Activated CD8-positive, alpha-beta memory T cell treated with anti-CD3 and anti-CD28 coated beads, Interleukin-2, amount 50 U/mL, for 24 hours (primary cell): ENCODE measurements at regions not wholly inside any gene's neighbourhood (a gene's known extent, or its start where the extent isn't known, plus 50 kb on each side); places are given as distances from the start of the nearest gene placed in this dataset.
"Not testable (repeated sequence)": the region's sequence is repeated elsewhere in the genome, so short reads cannot be mapped to it uniquely, and the experiment has no call there.

Experiments used
- DNase-seq: peaks from one replicate; pipeline ENCODE4 v3.0.0-alpha.2; 2020; ENCODE audit errors: extremely low read depth

DNA sequence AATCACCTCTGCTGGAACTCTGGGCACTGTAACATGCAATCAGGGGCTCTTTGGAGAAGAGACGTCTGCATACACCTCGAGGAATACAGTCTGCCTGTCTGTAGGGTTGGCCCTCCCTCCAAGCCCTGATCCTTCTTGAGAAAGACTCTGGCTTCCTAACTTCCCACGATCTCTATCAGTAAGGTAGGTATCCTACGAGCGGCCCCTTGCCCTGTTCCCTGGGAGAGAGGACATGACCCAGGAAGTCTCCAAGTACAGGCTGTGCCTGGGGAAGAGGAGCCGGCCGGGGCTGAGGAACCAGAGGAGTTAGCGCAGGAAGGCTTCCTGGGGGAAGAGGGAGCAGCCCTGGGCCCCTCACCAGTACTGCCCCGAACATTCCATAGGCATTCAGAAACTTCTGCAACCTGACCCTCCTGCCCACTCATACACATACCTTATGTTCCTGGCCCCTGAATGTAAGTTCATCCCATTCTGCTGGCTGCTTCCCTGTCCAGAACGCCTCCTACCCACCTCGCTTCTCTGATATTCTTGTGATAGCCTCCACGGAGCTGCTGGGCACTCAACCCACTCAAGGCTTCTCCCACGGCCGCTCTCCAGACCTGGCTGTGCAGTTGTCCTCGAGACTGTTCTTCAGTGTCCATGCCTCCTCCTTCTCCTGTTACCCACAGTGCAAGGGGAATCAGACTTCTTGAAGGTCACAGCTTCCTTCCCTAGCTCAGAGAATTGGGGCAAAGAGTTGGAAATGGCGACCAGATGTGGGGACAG, 116.1 kb downstream of the CYP26B1 start:
- DNase-seq: no peak

- DNase-seq: no peak
Observed at GRCh38 chr2:72028996-72029395, 118.7 kb downstream of the CYP26B1 start.

GRCh38 chr2:72028351-72028995, 119.2 kb downstream of the CYP26B1 start:
- no peak for DNase-seq

GRCh38 chr2:72027426-72028161, 120.1 kb downstream of the CYP26B1 start:
- no peak for DNase-seq

DNA sequence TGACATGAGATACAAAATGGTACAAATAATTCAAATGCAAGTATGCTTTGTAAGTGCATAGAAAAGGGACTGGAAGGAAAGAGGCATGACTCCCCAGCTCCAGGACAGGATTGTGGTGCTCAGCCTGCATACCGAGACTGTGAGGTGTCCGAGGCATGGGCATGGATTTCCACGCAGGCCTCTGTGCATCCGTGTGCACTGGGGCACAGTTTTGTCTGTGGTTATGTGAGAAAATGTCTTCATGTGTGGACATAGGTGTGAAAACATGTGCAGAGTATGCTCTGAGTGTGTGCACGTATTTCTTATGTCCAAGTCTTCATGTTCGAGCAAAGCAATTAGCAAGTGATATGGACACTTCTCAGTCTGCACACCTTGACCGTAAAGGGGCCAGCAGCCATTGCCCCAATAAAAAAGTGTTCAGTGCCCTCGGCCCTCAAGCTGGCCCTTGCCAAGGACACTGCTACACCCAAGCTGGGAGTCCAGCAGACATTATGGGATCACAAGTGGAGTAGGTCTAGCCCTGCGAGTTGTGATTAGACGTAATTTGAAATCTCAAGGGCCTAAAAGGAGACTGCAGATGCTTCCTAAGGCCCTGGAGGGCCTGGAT, 120.7 kb downstream of the CYP26B1 start:
- no peak for DNase-seq

GRCh38 chr2:72024451-72025175, 123.0 kb downstream of the CYP26B1 start:
- no peak for DNase-seq

GRCh38 chr2:72023678-72024390, 123.8 kb downstream of the CYP26B1 start:
- DNase-seq: no peak

DNA sequence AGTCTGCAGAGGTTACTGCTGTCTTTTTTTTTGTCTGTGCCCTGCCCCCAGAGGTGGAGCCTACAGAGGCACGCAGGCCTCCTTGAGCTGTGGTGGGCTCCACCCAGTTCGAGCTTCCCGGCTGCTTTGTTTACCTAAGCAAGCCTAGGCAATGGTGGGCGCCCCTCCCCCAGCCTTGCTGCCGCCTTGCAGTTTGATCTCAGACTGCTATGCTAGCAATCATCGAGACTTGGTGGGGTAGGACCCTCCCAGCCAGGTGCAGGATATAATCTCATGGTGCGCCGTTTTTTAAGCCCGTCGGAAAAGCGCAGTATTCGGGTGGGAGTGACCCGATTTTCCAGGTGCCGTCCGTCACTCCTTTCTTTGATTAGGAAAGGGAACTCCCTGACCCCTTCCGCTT, 126.3 kb downstream of the CYP26B1 start:
- DNase-seq: not testable (repeated sequence)

GRCh38 chr2:72015266-72015665, 132.4 kb downstream of the CYP26B1 start:
- no peak for DNase-seq

DNA sequence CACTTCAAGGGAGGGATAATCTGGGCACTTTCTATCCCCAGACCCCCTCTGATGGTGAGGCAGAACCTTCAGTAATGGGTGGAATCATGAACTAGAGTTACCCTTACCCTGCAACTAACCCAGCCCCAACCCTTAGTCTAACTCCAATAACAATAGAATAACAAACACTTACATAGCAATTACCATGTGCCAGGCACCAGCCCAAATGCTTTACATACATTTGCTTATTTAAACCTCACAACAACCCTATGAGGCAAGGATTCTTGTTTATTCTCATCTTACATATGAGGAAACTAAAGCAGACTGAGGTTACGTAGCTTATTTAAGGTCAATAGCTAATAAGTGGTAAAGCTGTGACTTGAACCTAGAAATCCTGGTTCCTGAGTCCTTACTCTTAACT, 132.8 kb downstream of the CYP26B1 start:
- no peak for DNase-seq

- DNase-seq: no peak
Observed at GRCh38 chr2:72013726-72014125, 133.9 kb downstream of the CYP26B1 start.

GRCh38 chr2:72012886-72013574, 134.6 kb downstream of the CYP26B1 start:
- DNase-seq: no peak

- DNase-seq: no peak
Observed at GRCh38 chr2:72011791-72012190, 135.9 kb downstream of the CYP26B1 start.

GRCh38 chr2:72011370-72011689, 136.3 kb downstream of the CYP26B1 start:
- no peak for DNase-seq

GRCh38 chr2:72010647-72011369, 136.9 kb downstream of the CYP26B1 start:
- DNase-seq: no peak

GRCh38 chr2:72008608-72009007, 139.1 kb downstream of the CYP26B1 start:
- no peak for DNase-seq

GRCh38 chr2:72007402-72007801, 140.3 kb downstream of the CYP26B1 start:
- DNase-seq: no peak

- no peak for DNase-seq
Observed at GRCh38 chr2:72006188-72006736, 141.4 kb downstream of the CYP26B1 start.

- DNase-seq: no peak
Observed at GRCh38 chr2:72004976-72005375, 142.7 kb downstream of the CYP26B1 start.
